ENCODE measurements at regions not wholly inside any gene's neighbourhood (a gene's known extent, or its start where the extent isn't known, plus 50 kb on each side); places are given as distances from the start of the nearest gene placed in this dataset.
"Not testable (repeated sequence)": the region's sequence is repeated elsewhere in the genome, so short reads cannot be mapped to it uniquely, and the experiment has no call there.

- Histone ChIP-seq H3K9me2 (replicated peaks; ENCODE audit: control insufficient read depth, low read length) (no peaks in the 10 kb centered on the region), H3K4me1 (ENCODE audit: control insufficient read depth, low read length) (no peaks in the 10 kb centered on the region), H3K4me3 (ENCODE audit: low read length) (no peak overlapping the region), H3K36me3 (ENCODE audit: control insufficient read depth, low read length) (no peaks in the 10 kb centered on the region), H4K20me1 (ENCODE audit: control insufficient read depth, insufficient read depth, low read depth, low read length) (no peaks in the 10 kb centered on the region), H3F3A (ENCODE audit: control insufficient read depth, insufficient read depth) (no peaks in the 10 kb centered on the region), H3K27ac (ENCODE audit: low read depth, low read length) (no peak overlapping the region), H3K79me2 (ENCODE audit: control insufficient read depth, low read length) (no peaks in the 10 kb centered on the region), H3K4me2 (ENCODE audit: low read length) (no peak overlapping the region), H3K27me3 (ENCODE audit: control insufficient read depth, low read length) (no peaks in the 10 kb centered on the region), H3K9me3 (ENCODE audit: control insufficient read depth, insufficient read depth, low read length) (no peaks in the 10 kb centered on the region; the same call in 1 of the 2 replicates)
- TF ChIP-seq CTCF (IDR thresholded peaks at IDR 0.05; ENCODE audit: low read depth, low read length, poor library complexity, severe bottlenecking): no peak
- no peak for TF ChIP-seq EZH2phosphoT487 (IDR thresholded peaks at IDR 0.05; ENCODE audit: borderline replicate concordance, low read length)
These were observed 447.5 kb upstream of the GRIN3A start for GRCh38 chr9:102185962-102186361.

- TF ChIP-seq EZH2phosphoT487 (IDR thresholded peaks at IDR 0.05; ENCODE audit: borderline replicate concordance, low read length): no peak
These were observed 446.9 kb upstream of the GRIN3A start for GRCh38 chr9:102185371-102185770.

GRCh38 chr9:102178811-102179210 is 440.4 kb upstream of the GRIN3A start:
- no peaks in the 10 kb centered on the region for H3K4me1 ChIP-seq (ENCODE audit: control insufficient read depth, low read length)
- H3K79me2 ChIP-seq (ENCODE audit: control insufficient read depth, low read length): no peaks in the 10 kb centered on the region
- no peaks in the 10 kb centered on the region for H3F3A ChIP-seq (ENCODE audit: control insufficient read depth, insufficient read depth)
- H3K36me3 ChIP-seq (ENCODE audit: control insufficient read depth, low read length): no peaks in the 10 kb centered on the region
- peaks cover 3% of the 10 kb centered on the region; the same call in 1 of the 2 replicates for H3K9me3 ChIP-seq (ENCODE audit: control insufficient read depth, insufficient read depth, low read length)
- H3K27me3 ChIP-seq (ENCODE audit: control insufficient read depth, low read length): no peaks in the 10 kb centered on the region
- no peak overlapping the region for H3K4me3 ChIP-seq (ENCODE audit: low read length)
- no peaks in the 10 kb centered on the region for H4K20me1 ChIP-seq (ENCODE audit: control insufficient read depth, insufficient read depth, low read depth, low read length)
- no peaks in the 10 kb centered on the region for H3K9me2 ChIP-seq (replicated peaks; ENCODE audit: control insufficient read depth, low read length)
- no peak for TF ChIP-seq CTCF (IDR thresholded peaks at IDR 0.05; ENCODE audit: low read depth, low read length, poor library complexity, severe bottlenecking)
- H3K4me2 ChIP-seq (ENCODE audit: low read length): no peak overlapping the region
- no peak overlapping the region for H3K27ac ChIP-seq (ENCODE audit: low read depth, low read length)

More at GRCh38 chr9:102185371-102185770, 446.9 kb upstream of the GRIN3A start:
- no peak overlapping the region for H3K4me2 ChIP-seq (ENCODE audit: low read length)
- no peaks in the 10 kb centered on the region for H3K27me3 ChIP-seq (ENCODE audit: control insufficient read depth, low read length)
- H3F3A ChIP-seq (ENCODE audit: control insufficient read depth, insufficient read depth): no peaks in the 10 kb centered on the region
- no peaks in the 10 kb centered on the region; the same call in 1 of the 2 replicates for H3K9me3 ChIP-seq (ENCODE audit: control insufficient read depth, insufficient read depth, low read length)
- H3K4me1 ChIP-seq (ENCODE audit: control insufficient read depth, low read length): no peaks in the 10 kb centered on the region
- no peak overlapping the region for H3K27ac ChIP-seq (ENCODE audit: low read depth, low read length)
- no peak overlapping the region for H3K4me3 ChIP-seq (ENCODE audit: low read length)
- no peaks in the 10 kb centered on the region for H3K9me2 ChIP-seq (replicated peaks; ENCODE audit: control insufficient read depth, low read length)
- no peaks in the 10 kb centered on the region for H4K20me1 ChIP-seq (ENCODE audit: control insufficient read depth, insufficient read depth, low read depth, low read length)
- no peaks in the 10 kb centered on the region for H3K36me3 ChIP-seq (ENCODE audit: control insufficient read depth, low read length)
- H3K79me2 ChIP-seq (ENCODE audit: control insufficient read depth, low read length): no peaks in the 10 kb centered on the region

GRCh38 chr9:102174202-102174601 is 435.8 kb upstream of the GRIN3A start:
- not testable (repeated sequence) for H3K27me3 ChIP-seq (ENCODE audit: control insufficient read depth, low read length); H3K4me2 ChIP-seq (ENCODE audit: low read length); H3K4me3 ChIP-seq (ENCODE audit: low read length); H3K79me2 ChIP-seq (ENCODE audit: control insufficient read depth, low read length); H3K9me2 ChIP-seq (replicated peaks; ENCODE audit: control insufficient read depth, low read length); H4K20me1 ChIP-seq (ENCODE audit: control insufficient read depth, insufficient read depth, low read depth, low read length); H3K27ac ChIP-seq (ENCODE audit: low read depth, low read length); H3K36me3 ChIP-seq (ENCODE audit: control insufficient read depth, low read length); H3K4me1 ChIP-seq (ENCODE audit: control insufficient read depth, low read length); H3F3A ChIP-seq (ENCODE audit: control insufficient read depth, insufficient read depth); H3K9me3 ChIP-seq (ENCODE audit: control insufficient read depth, insufficient read depth, low read length)

Data from DOHH2 (cell line).